ENCODE measurements at regions not wholly inside any gene's neighbourhood (a gene's known extent, or its start where the extent isn't known, plus 50 kb on each side); places are given as distances from the start of the nearest gene placed in this dataset.

DNA sequence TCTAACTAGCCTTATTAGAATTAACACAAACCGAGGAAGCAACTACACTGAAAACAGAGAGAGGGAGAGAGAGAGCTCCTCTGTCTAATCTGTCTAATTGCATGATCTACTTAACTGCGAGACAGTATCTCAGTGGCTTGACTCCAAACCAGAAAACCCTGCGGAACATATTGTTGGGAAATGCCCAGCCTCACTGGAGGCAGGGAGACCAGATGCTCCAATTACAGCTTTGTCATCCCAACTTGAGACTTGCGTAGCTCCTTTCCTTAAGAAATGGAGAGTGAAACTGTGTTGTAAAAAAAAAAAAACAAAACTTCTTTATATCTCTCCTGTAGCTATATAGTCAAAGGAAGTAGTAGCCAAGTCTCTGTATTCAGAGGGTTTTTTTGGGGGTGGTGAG lies 52.0 kb upstream of the ZNRF2 start:
- no peak overlapping the region for H3K27ac ChIP-seq
- no peaks in the 10 kb centered on the region for H3K27me3 ChIP-seq
- intact Hi-C loops (cut with DNase I), result no loop called here
- no peak overlapping the region for H3K4me3 ChIP-seq (replicated peaks in 1 of 3)
- no peak for DNase-seq
- 89 to 94% methylated on average over 4 of the region's 4 CpGs for WGBS, 2 donors
- no peaks in the 10 kb centered on the region for H3K9me3 ChIP-seq
- TF ChIP-seq POLR2A (IDR thresholded peaks at IDR 0.05), result no peak
- TF ChIP-seq, protein P1, sequence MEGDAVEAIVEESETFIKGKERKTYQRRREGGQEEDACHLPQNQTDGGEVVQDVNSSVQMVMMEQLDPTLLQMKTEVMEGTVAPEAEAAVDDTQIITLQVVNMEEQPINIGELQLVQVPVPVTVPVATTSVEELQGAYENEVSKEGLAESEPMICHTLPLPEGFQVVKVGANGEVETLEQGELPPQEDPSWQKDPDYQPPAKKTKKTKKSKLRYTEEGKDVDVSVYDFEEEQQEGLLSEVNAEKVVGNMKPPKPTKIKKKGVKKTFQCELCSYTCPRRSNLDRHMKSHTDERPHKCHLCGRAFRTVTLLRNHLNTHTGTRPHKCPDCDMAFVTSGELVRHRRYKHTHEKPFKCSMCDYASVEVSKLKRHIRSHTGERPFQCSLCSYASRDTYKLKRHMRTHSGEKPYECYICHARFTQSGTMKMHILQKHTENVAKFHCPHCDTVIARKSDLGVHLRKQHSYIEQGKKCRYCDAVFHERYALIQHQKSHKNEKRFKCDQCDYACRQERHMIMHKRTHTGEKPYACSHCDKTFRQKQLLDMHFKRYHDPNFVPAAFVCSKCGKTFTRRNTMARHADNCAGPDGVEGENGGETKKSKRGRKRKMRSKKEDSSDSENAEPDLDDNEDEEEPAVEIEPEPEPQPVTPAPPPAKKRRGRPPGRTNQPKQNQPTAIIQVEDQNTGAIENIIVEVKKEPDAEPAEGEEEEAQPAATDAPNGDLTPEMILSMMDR (IDR thresholded peaks at IDR 0.05), result no peak
- H3K4me1 ChIP-seq, result no peaks in the 10 kb centered on the region
- no peaks in the 10 kb centered on the region for H3K36me3 ChIP-seq
